ENCODE measurements at regions not wholly inside any gene's neighbourhood (a gene's known extent, or its start where the extent isn't known, plus 50 kb on each side); places are given as distances from the start of the nearest gene placed in this dataset.

GRCh38 chr7:52851547-52851946 is 183.9 kb upstream of the POM121L12 start:
- peaks cover 6% of the 10 kb centered on the region for H3K9me3 Mint-ChIP-seq
- TF ChIP-seq, protein P1, sequence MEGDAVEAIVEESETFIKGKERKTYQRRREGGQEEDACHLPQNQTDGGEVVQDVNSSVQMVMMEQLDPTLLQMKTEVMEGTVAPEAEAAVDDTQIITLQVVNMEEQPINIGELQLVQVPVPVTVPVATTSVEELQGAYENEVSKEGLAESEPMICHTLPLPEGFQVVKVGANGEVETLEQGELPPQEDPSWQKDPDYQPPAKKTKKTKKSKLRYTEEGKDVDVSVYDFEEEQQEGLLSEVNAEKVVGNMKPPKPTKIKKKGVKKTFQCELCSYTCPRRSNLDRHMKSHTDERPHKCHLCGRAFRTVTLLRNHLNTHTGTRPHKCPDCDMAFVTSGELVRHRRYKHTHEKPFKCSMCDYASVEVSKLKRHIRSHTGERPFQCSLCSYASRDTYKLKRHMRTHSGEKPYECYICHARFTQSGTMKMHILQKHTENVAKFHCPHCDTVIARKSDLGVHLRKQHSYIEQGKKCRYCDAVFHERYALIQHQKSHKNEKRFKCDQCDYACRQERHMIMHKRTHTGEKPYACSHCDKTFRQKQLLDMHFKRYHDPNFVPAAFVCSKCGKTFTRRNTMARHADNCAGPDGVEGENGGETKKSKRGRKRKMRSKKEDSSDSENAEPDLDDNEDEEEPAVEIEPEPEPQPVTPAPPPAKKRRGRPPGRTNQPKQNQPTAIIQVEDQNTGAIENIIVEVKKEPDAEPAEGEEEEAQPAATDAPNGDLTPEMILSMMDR (IDR thresholded peaks at IDR 0.05; ENCODE audit: unreplicated experiment in 3 of 3) = no peak
- no peaks in the 10 kb centered on the region for H3K36me3 Mint-ChIP-seq (ENCODE audit: low read depth)
- H3K27me3 Mint-ChIP-seq (ENCODE audit: low read depth) = no peaks in the 10 kb centered on the region
- no peak overlapping the region for H3K27ac Mint-ChIP-seq
- H3K4me3 Mint-ChIP-seq = no peak overlapping the region
- H3K4me1 Mint-ChIP-seq = no peaks in the 10 kb centered on the region

- Mint-ChIP-seq H3K27ac (no peak overlapping the region), H3K27me3 (ENCODE audit: low read depth) (no peaks in the 10 kb centered on the region), H3K4me1 (peaks cover 11% of the 10 kb centered on the region), H3K9me3 (no peaks in the 10 kb centered on the region), H3K36me3 (ENCODE audit: low read depth) (no peaks in the 10 kb centered on the region), H3K4me3 (no peak overlapping the region)
- TF ChIP-seq, protein P1 (IDR thresholded peaks at IDR 0.05; ENCODE audit: unreplicated experiment in 3 of 3) = no peak
Measured at GRCh38 chr7:52843436-52843835, 192.0 kb upstream of the POM121L12 start.

DNA sequence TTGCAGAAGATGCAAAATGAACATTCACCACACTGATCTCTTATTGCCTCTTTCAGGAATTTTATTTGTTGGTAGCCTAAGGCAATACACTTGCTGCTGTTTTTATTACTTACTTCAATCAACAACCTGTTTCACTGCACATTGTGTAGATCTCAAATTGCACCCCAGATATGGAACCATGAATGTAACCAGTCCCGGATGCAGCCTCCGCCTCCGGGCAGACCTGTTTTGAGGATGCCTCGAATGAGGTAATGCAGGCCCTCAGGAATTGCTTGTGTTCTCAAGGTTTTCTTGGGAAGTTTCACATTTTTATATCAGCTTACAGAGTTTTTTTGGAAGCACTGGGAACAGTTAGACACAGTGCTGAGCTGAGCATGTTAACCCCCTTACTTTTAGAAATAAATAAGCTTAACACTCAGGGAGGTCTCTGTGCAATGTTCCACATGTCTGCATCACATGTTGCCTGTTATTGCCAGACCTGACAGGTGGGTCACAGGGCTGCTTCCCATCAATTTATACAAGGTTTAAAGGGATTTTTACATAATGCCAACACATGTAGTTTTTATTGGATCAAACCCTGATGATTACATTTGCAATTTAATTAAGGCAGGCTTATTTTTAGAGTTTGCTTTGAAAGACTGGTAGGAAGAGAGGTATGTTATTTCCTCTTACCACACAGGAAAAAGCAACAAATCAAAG is 193.1 kb upstream of the POM121L12 start:
- Mint-ChIP-seq H3K27me3 (ENCODE audit: low read depth) (no peaks in the 10 kb centered on the region), H3K9me3 (no peaks in the 10 kb centered on the region)

DNA sequence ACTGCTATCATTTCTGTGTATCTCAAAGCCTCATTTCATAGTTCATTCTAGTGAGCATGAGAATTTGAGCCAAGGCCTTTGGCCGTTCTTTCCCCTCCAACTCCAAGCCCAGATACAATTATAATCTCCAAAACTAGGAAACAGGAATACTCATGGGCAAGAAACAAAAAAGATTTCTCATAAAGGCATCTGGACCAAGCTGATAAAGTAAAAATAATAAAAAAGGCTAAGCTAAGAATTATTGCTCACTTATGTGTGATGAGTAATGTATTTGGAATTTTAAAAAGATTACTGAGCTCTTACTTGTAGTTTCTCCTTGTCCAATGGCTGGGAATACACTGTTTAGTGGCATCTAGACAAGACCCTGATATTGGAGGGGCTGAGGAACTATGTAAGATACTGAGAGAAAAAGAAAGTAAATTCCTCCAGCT is 196.4 kb upstream of the POM121L12 start:
- TF ChIP-seq, protein P1 (IDR thresholded peaks at IDR 0.05; ENCODE audit: unreplicated experiment in 3 of 3) = no peak
- Mint-ChIP-seq H3K4me3 (no peak overlapping the region), H3K36me3 (ENCODE audit: low read depth) (no peaks in the 10 kb centered on the region), H3K9me3 (no peaks in the 10 kb centered on the region), H3K27me3 (ENCODE audit: low read depth) (no peaks in the 10 kb centered on the region), H3K27ac (peak overlapping the region in 1 of 3 experiments; percentile 30), H3K4me1 (peaks cover 11% of the 10 kb centered on the region)

More for the DNA sequence above, 193.1 kb upstream of the POM121L12 start:
- no peak overlapping the region for H3K4me3 Mint-ChIP-seq
- H3K4me1 Mint-ChIP-seq = peaks cover 11% of the 10 kb centered on the region
- H3K36me3 Mint-ChIP-seq (ENCODE audit: low read depth) = no peaks in the 10 kb centered on the region
- TF ChIP-seq, protein P1 (IDR thresholded peaks at IDR 0.05; ENCODE audit: unreplicated experiment in 3 of 3) = no peak
- H3K27ac Mint-ChIP-seq = no peak overlapping the region

DNA sequence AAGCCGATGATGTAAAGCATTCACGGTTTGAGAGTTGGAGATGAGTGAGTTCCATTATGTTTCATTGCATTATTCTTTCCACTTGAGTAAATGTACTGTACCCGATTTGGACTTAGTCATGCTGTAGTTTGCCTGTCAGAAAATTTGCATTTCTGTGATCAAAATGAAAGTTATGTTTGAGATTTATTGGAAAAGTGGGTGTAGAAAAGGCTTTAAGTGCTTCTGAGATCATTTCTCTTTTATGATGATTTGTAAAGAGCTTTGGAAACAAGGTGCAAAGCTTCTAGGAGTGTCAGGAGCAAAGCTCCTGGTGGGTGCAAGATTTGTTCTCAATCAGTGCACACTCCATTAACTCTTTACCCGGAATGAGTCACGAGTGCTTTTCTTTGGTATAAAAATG is 204.1 kb upstream of the POM121L12 start:
- H3K27ac Mint-ChIP-seq = peak overlapping the region in 1 of 3 experiments; percentile 15
- H3K4me3 Mint-ChIP-seq = no peak overlapping the region
- H3K36me3 Mint-ChIP-seq (ENCODE audit: low read depth) = no peaks in the 10 kb centered on the region
- no peaks in the 10 kb centered on the region for H3K9me3 Mint-ChIP-seq
- no peaks in the 10 kb centered on the region for H3K27me3 Mint-ChIP-seq (ENCODE audit: low read depth)
- TF ChIP-seq, protein P1 (IDR thresholded peaks at IDR 0.05; ENCODE audit: unreplicated experiment in 3 of 3) = no peak
- peaks cover 10% of the 10 kb centered on the region for H3K4me1 Mint-ChIP-seq

DNA sequence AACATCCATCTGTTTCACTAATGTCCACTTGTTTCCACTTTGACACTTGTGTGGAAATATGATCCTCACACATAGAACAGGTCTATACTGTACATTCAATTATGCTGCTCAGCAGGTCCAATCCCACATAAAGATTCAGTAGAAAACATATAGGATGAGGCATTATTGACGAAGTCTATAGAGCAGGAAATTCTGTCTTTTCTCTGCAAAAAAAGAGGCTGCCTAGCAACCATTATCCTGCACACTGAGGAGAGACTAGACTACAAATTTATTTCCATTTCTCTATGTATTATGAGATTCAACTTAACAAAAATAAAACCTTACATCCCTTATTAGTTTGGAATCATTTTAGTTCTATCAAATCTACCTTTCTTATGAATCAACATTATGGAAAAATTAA is 204.6 kb upstream of the POM121L12 start:
- Mint-ChIP-seq H3K9me3 (no peaks in the 10 kb centered on the region), H3K4me3 (no peak overlapping the region), H3K4me1 (peaks cover 10% of the 10 kb centered on the region), H3K27me3 (ENCODE audit: low read depth) (no peaks in the 10 kb centered on the region), H3K27ac (no peak overlapping the region), H3K36me3 (ENCODE audit: low read depth) (no peaks in the 10 kb centered on the region)
- TF ChIP-seq, protein P1 (IDR thresholded peaks at IDR 0.05; ENCODE audit: unreplicated experiment in 3 of 3) = no peak
